GM23248 (cell line): ENCODE measurements at regions not wholly inside any gene's neighbourhood (a gene's known extent, or its start where the extent isn't known, plus 50 kb on each side); places are given as distances from the start of the nearest gene placed in this dataset.

Experiments
- DNase-seq: peaks from one replicate; pipeline ENCODE4 v3.0.0-alpha.2; 2015
- H2AFZ ChIP-seq: fragments of 200-600 bp; sonication (generic); 2 replicates; pipeline ENCODE4 v1.6.1; 2016; ENCODE audit warnings: antibody characterized with exemption
- H3F3A ChIP-seq: fragments of 200-600 bp; sonication (generic); 2 replicates; pipeline ENCODE4 v1.6.1; 2016; ENCODE audit warnings: mild to moderate bottlenecking, antibody characterized with exemption, mixed run types; ENCODE audit not compliant: insufficient read depth
- H3K27ac ChIP-seq: fragments of 200-600 bp; sonication (generic); 2 replicates; pipeline ENCODE4 v1.5.1; 2016; ENCODE audit warnings: mild to moderate bottlenecking
- H3K27me3 ChIP-seq: fragments of 200-600 bp; sonication (generic); replicated peaks from 2 replicates; pipeline ENCODE4 v1.6.1; 2016; ENCODE audit warnings: mild to moderate bottlenecking; ENCODE audit not compliant: insufficient read depth
- H3K36me3 ChIP-seq: fragments of 200-600 bp; sonication (generic); 2 replicates; pipeline ENCODE4 v1.6.1; 2016; ENCODE audit warnings: low read depth, mild to moderate bottlenecking
- H3K4me1 ChIP-seq: fragments of 200-600 bp; sonication (generic); 2 replicates; pipeline ENCODE4 v1.6.1; 2016; ENCODE audit warnings: mild to moderate bottlenecking; ENCODE audit not compliant: insufficient read depth
- H3K4me2 ChIP-seq: fragments of 200-600 bp; sonication (generic); one replicate; pipeline ENCODE4 v1.6.1; 2016; ENCODE audit warnings: mild to moderate bottlenecking; ENCODE audit not compliant: unreplicated experiment
- H3K4me3 ChIP-seq: fragments of 200-600 bp; sonication (generic); 2 replicates; pipeline ENCODE4 v1.5.1; 2016; ENCODE audit warnings: mild to moderate bottlenecking
- H3K79me2 ChIP-seq: fragments of 200-600 bp; sonication (generic); 2 replicates; pipeline ENCODE4 v1.6.1; 2016; ENCODE audit warnings: mild to moderate bottlenecking; ENCODE audit not compliant: insufficient read depth
- H3K9ac ChIP-seq: fragments of 200-600 bp; sonication (generic); 2 replicates; pipeline ENCODE4 v1.6.1; 2016; ENCODE audit warnings: mild to moderate bottlenecking
- H3K9me2 ChIP-seq: fragments of 200-600 bp; sonication (generic); 2 replicates; pipeline ENCODE4 v1.6.1; 2016; ENCODE audit warnings: mixed run types, mild to moderate bottlenecking, moderate library complexity; ENCODE audit not compliant: insufficient read depth
- H3K9me3 ChIP-seq: fragments of 200-600 bp; sonication (generic); one replicate; pipeline ENCODE4 v1.6.1; 2017; ENCODE audit warnings: low read depth
- H4K20me1 ChIP-seq: fragments of 200-600 bp; sonication (generic); 2 replicates; pipeline ENCODE4 v1.6.0; 2016; ENCODE audit not compliant: insufficient read depth
- EZH2 ChIP-seq: fragments of 200-600 bp; sonication (generic); IDR thresholded peaks from 2 replicates; pipeline ENCODE4 v1.6.1; 2018; ENCODE audit warnings: antibody characterized with exemption, mild to moderate bottlenecking; ENCODE audit not compliant: insufficient read depth, poor library complexity, severe bottlenecking
- EZH2phosphoT487 ChIP-seq: fragments of 200-600 bp; sonication (generic); IDR thresholded peaks from 2 replicates; pipeline ENCODE4 v1.6.1; 2018; ENCODE audit warnings: antibody characterized with exemption, moderate library complexity, mild to moderate bottlenecking, low read depth; ENCODE audit not compliant: insufficient read depth
- WGBS, 2 experiments: methylation state at CpG; one replicate each; pipeline ENCODE4 v1.1.6; 2015 to 2017; ENCODE audit warnings: low lambda C conversion rate in 2 of 2, low coverage in 1 of 2; ENCODE audit errors: missing lambda C conversion rate in 2 of 2; 5-methylcytosine and 5-hydroxymethylcytosine counted together
- in situ Hi-C: fragments of 300-500 bp; cut with MboI; formaldehyde crosslinking; loops from 2 replicates; pipeline ENCODE4 v1.15.0; 2020

GRCh38 chr12:77334806-77335205, 269.4 kb upstream of the E2F7 start:
- Histone ChIP-seq H4K20me1 (no peaks in the 10 kb centered on the region), H3K9me3 (no peaks in the 10 kb centered on the region), H3F3A (no peaks in the 10 kb centered on the region), H3K36me3 (no peaks in the 10 kb centered on the region), H3K4me1 (peaks cover 6% of the 10 kb centered on the region; the same call in 1 of the 2 replicates), H2AFZ (no peak overlapping the region), H3K9ac (no peak overlapping the region), H3K27me3 (no peaks in the 10 kb centered on the region), H3K27ac (no peak overlapping the region), H3K4me2 (no peak overlapping the region), H3K9me2 (no peaks in the 10 kb centered on the region), H3K79me2 (no peaks in the 10 kb centered on the region), H3K4me3 (no peak overlapping the region)
- no peak for TF ChIP-seq EZH2phosphoT487
- TF ChIP-seq EZH2: no peak
- 95% methylated on average over 2 of the region's 2 CpGs for WGBS, 2 experiments
- DNase-seq: no peak
- in situ Hi-C loops: no loop called here

- Histone ChIP-seq H3K36me3 (no peaks in the 10 kb centered on the region), H3K4me2 (no peak overlapping the region), H3K27me3 (0 out of 2 replicates have a peak, but pooled peaks cover 5% of the 10 kb centered on the region), H3K27ac (no peak overlapping the region), H3K4me3 (no peak overlapping the region), H3K79me2 (no peaks in the 10 kb centered on the region), H3K9ac (no peak overlapping the region), H4K20me1 (no peaks in the 10 kb centered on the region), H3K9me3 (no peaks in the 10 kb centered on the region), H3K9me2 (no peaks in the 10 kb centered on the region), H2AFZ (no peak overlapping the region), H3F3A (no peaks in the 10 kb centered on the region), H3K4me1 (no peaks in the 10 kb centered on the region)
- TF ChIP-seq EZH2 (no peak), EZH2phosphoT487 (no peak)
- DNase-seq: no peak
- 96 to 97% methylated on average over 7 of the region's 7 CpGs for WGBS, 2 experiments
- in situ Hi-C loops: no loop called here
These were observed 263.0 kb upstream of the E2F7 start for GRCh38 chr12:77328326-77328725.

- Histone ChIP-seq H3K4me1 (no peaks in the 10 kb centered on the region), H3K9me3 (no peaks in the 10 kb centered on the region), H3K27ac (no peak overlapping the region), H4K20me1 (no peaks in the 10 kb centered on the region), H3K27me3 (0 out of 2 replicates have a peak, but pooled peaks cover 5% of the 10 kb centered on the region), H3K79me2 (no peaks in the 10 kb centered on the region), H2AFZ (peak overlapping the region; percentile 95), H3K36me3 (no peaks in the 10 kb centered on the region), H3K4me3 (peak overlapping the region; percentile 95), H3F3A (no peaks in the 10 kb centered on the region), H3K9ac (peak overlapping the region; percentile 68), H3K4me2 (peak overlapping the region; percentile 83), H3K9me2 (no peaks in the 10 kb centered on the region)
- in situ Hi-C loops: no loop called here
- no peak for TF ChIP-seq EZH2phosphoT487
- TF ChIP-seq EZH2: no peak
- WGBS, 2 experiments: 7 to 20% methylated on average over 17 to 30 of the region's 30 CpGs
- DNase-seq: peak; percentile 38
These were observed 260.3 kb upstream of the E2F7 start for GRCh38 chr12:77325511-77326236.

GRCh38 chr12:77324763-77325468, 259.5 kb upstream of the E2F7 start:
- no peaks in the 10 kb centered on the region for H3F3A ChIP-seq
- H4K20me1 ChIP-seq: no peaks in the 10 kb centered on the region
- peak overlapping the region; percentile 95 for H2AFZ ChIP-seq
- H3K27me3 ChIP-seq: 0 out of 2 replicates have a peak, but pooled peaks cover 5% of the 10 kb centered on the region
- H3K9me3 ChIP-seq: no peaks in the 10 kb centered on the region
- no peak overlapping the region for H3K27ac ChIP-seq
- peak overlapping the region; percentile 68 for H3K9ac ChIP-seq
- peak overlapping the region; percentile 83 for H3K4me2 ChIP-seq
- no peaks in the 10 kb centered on the region for H3K36me3 ChIP-seq
- peak overlapping the region; percentile 95 for H3K4me3 ChIP-seq
- in situ Hi-C loops: loop anchor here (25.0 kb wide), 1 partner anchor 362 kb away; no protein-coding TSS in a partner anchor
- no peaks in the 10 kb centered on the region for H3K79me2 ChIP-seq
- peak; percentile 91 for DNase-seq
- no peaks in the 10 kb centered on the region for H3K9me2 ChIP-seq
- no peaks in the 10 kb centered on the region for H3K4me1 ChIP-seq
- 0 to 1% methylated on average over 40 to 64 of the region's 64 CpGs for WGBS, 2 experiments
- TF ChIP-seq EZH2 (no peak), EZH2phosphoT487 (no peak)
